Neuronal stem cell (in vitro differentiated cells): ENCODE measurements at regions not wholly inside any gene's neighbourhood (a gene's known extent, or its start where the extent isn't known, plus 50 kb on each side); places are given as distances from the start of the nearest gene placed in this dataset.

ENCODE experiments used
- DNase-seq: peaks from one replicate; pipeline ENCODE4 v3.0.0-alpha.2; 2013; ENCODE audit warnings: low spot score
- H2AFZ ChIP-seq: one replicate; pipeline ENCODE4 v1.6.1; 2013; ENCODE audit warnings: mild to moderate bottlenecking, low read length, inconsistent platforms
- H2AK5ac ChIP-seq: 2 replicates; pipeline ENCODE4 v1.6.1; 2013; ENCODE audit warnings: low read depth, mild to moderate bottlenecking, inconsistent platforms, low read length, moderate library complexity, mixed read lengths
- H2BK120ac ChIP-seq: 2 replicates; pipeline ENCODE4 v1.6.1; 2013; ENCODE audit warnings: low read depth, mild to moderate bottlenecking, inconsistent platforms, low read length, moderate library complexity, mixed read lengths
- H2BK12ac ChIP-seq: one replicate; pipeline ENCODE4 v1.6.1; 2013; ENCODE audit warnings: low read length, inconsistent platforms
- H2BK15ac ChIP-seq: 2 replicates; pipeline ENCODE4 v1.6.1; 2013; ENCODE audit warnings: mild to moderate bottlenecking, low read length, inconsistent platforms, mixed read lengths
- H2BK5ac ChIP-seq: one replicate; pipeline ENCODE4 v1.6.1; 2013; ENCODE audit warnings: inconsistent platforms, mild to moderate bottlenecking, low read length, moderate library complexity
- H3K14ac ChIP-seq: one replicate; pipeline ENCODE4 v1.6.1; 2013; ENCODE audit warnings: low read length, inconsistent platforms
- H3K18ac ChIP-seq: 2 replicates; pipeline ENCODE4 v1.6.1; 2013; ENCODE audit warnings: low read length, inconsistent platforms
- H3K23ac ChIP-seq: 2 replicates; pipeline ENCODE4 v1.6.1; 2013; ENCODE audit warnings: low read depth, mild to moderate bottlenecking, mixed read lengths, low read length, inconsistent platforms; ENCODE audit not compliant: poor library complexity
- H3K27ac ChIP-seq: replicated peaks from 3 replicates; pipeline ENCODE4 v1.5.1; 2013; ENCODE audit warnings: low read length, inconsistent platforms
- H3K27me3 ChIP-seq, 3 experiments: 2 replicates each; pipeline ENCODE4 v1.6.1; 2013; ENCODE audit warnings: low read length in 3 of 3, mild to moderate bottlenecking in 2 of 3, inconsistent platforms in 1 of 3, low read depth in 1 of 3, mixed read lengths in 1 of 3, moderate library complexity in 1 of 3; ENCODE audit not compliant: control insufficient read depth in 3 of 3, insufficient read depth in 3 of 3
- H3K36me3 ChIP-seq, 2 donors: replicated peaks in 1 of 2; 2 replicates each; pipeline ENCODE4 v1.6.1; 2013; ENCODE audit warnings: low read length in 2 of 2; ENCODE audit not compliant: control insufficient read depth in 2 of 2, insufficient read depth in 2 of 2
- H3K4ac ChIP-seq: 2 replicates; pipeline ENCODE4 v1.6.1; 2013; ENCODE audit warnings: inconsistent platforms, mild to moderate bottlenecking, low read length, moderate library complexity
- H3K4me1 ChIP-seq, 2 donors: 1 replicate in 1 of 2; 2 replicates in 1 of 2; pipeline ENCODE4 v1.6.1; 2013; ENCODE audit warnings: low read length in 2 of 2, low read depth in 1 of 2; ENCODE audit not compliant: control insufficient read depth in 2 of 2, insufficient read depth in 1 of 2
- H3K4me2 ChIP-seq: one replicate; pipeline ENCODE4 v1.6.1; 2013; ENCODE audit warnings: mild to moderate bottlenecking, low read length, inconsistent platforms; ENCODE audit not compliant: insufficient read depth, poor library complexity, severe bottlenecking
- H3K4me3 ChIP-seq, 2 donors: 2 replicates each; pipeline ENCODE4 v1.5.1; 2013; ENCODE audit warnings: low read length in 2 of 2, mild to moderate bottlenecking in 2 of 2, inconsistent platforms in 1 of 2, moderate library complexity in 1 of 2
- H3K79me1 ChIP-seq: one replicate; pipeline ENCODE4 v1.6.1; 2013; ENCODE audit warnings: low read depth, mild to moderate bottlenecking, inconsistent platforms, low read length, moderate library complexity
- H3K9ac ChIP-seq: one replicate; pipeline ENCODE4 v1.6.1; 2013; ENCODE audit warnings: mild to moderate bottlenecking, low read depth, low read length, inconsistent platforms; ENCODE audit not compliant: poor library complexity
- H3K9me3 ChIP-seq, 2 donors: replicated peaks in 1 of 2; 2 replicates each; pipeline versions ENCODE3 to v1.6.1; 2013; ENCODE audit warnings: low read length in 2 of 2, mild to moderate bottlenecking in 2 of 2, inconsistent platforms in 1 of 2, low read depth in 1 of 2, mixed read lengths in 1 of 2, moderate library complexity in 1 of 2; ENCODE audit not compliant: control insufficient read depth in 2 of 2, insufficient read depth in 1 of 2
- H4K8ac ChIP-seq: one replicate; pipeline ENCODE4 v1.6.1; 2013; ENCODE audit warnings: low read depth, mild to moderate bottlenecking, inconsistent platforms, low read length, moderate library complexity
- H4K91ac ChIP-seq: one replicate; pipeline ENCODE4 v1.6.1; 2013; ENCODE audit warnings: low read length, low read depth, mild to moderate bottlenecking, inconsistent platforms; ENCODE audit not compliant: poor library complexity
- WGBS, 2 donors: extraction: QIAGEN DNeasy Blood & Tissue Kit; methylation state at CpG; one replicate each; pipeline ENCODE4 v1.1.7; 2013; ENCODE audit warnings: missing lambda C conversion rate in 2 of 2, mixed read lengths in 1 of 2; ENCODE audit not compliant: insufficient read length in 2 of 2, insufficient replicate concordance in 1 of 2; ENCODE audit errors: extremely low coverage in 2 of 2; 5-methylcytosine and 5-hydroxymethylcytosine counted together

- Histone ChIP-seq H2BK15ac (no peak overlapping the region), H3K4me2 (no peak overlapping the region), H3K18ac (no peak overlapping the region), H2BK5ac (no peak overlapping the region), H3K4me3 (no peak overlapping the region), H3K27ac (no peak overlapping the region), H3K9me3 (no peaks in the 10 kb centered on the region), H2AK5ac (no peak overlapping the region), H3K9ac (no peak overlapping the region), H2BK12ac (no peak overlapping the region), H3K14ac (no peak overlapping the region), H3K79me1 (peaks cover 2% of the 10 kb centered on the region), H4K8ac (no peak overlapping the region), H2AFZ (no peak overlapping the region), H3K23ac (peak overlapping the region; percentile 29), H3K27me3 (peaks cover 0 to 2% (median 0%) of the 10 kb centered on the region in 3 experiments), H3K4ac (no peak overlapping the region), H3K36me3 (no peaks in the 10 kb centered on the region), H3K4me1 (no peaks in the 10 kb centered on the region), H4K91ac (no peak overlapping the region), H2BK120ac (no peak overlapping the region)
- no CpG with 5 or more reads among the region's 5 CpGs for WGBS, 2 donors
- no peak for DNase-seq
Observed at GRCh38 chr22:22705328-22706100, 61.1 kb downstream of the GGTLC2 start.

- Histone ChIP-seq H2BK15ac (no peak overlapping the region), H2BK12ac (no peak overlapping the region), H3K9me3 (no peaks in the 10 kb centered on the region), H2AK5ac (no peak overlapping the region), H3K4me3 (no peak overlapping the region), H3K18ac (no peak overlapping the region), H2BK5ac (no peak overlapping the region), H3K4me1 (no peaks in the 10 kb centered on the region), H3K4ac (no peak overlapping the region), H3K4me2 (no peak overlapping the region), H3K36me3 (no peaks in the 10 kb centered on the region), H3K9ac (no peak overlapping the region), H2BK120ac (no peak overlapping the region), H3K79me1 (peaks cover 1% of the 10 kb centered on the region), H3K23ac (no peak overlapping the region), H2AFZ (no peak overlapping the region), H3K14ac (no peak overlapping the region), H3K27me3 (peaks cover 0 to 2% (median 0%) of the 10 kb centered on the region in 3 experiments), H4K8ac (no peak overlapping the region), H3K27ac (no peak overlapping the region), H4K91ac (no peak overlapping the region)
- WGBS, 2 donors = no CpG with 5 or more reads among the region's 4 CpGs
- no peak for DNase-seq
Observed at GRCh38 chr22:22706253-22706915, 62.0 kb downstream of the GGTLC2 start.

DNA sequence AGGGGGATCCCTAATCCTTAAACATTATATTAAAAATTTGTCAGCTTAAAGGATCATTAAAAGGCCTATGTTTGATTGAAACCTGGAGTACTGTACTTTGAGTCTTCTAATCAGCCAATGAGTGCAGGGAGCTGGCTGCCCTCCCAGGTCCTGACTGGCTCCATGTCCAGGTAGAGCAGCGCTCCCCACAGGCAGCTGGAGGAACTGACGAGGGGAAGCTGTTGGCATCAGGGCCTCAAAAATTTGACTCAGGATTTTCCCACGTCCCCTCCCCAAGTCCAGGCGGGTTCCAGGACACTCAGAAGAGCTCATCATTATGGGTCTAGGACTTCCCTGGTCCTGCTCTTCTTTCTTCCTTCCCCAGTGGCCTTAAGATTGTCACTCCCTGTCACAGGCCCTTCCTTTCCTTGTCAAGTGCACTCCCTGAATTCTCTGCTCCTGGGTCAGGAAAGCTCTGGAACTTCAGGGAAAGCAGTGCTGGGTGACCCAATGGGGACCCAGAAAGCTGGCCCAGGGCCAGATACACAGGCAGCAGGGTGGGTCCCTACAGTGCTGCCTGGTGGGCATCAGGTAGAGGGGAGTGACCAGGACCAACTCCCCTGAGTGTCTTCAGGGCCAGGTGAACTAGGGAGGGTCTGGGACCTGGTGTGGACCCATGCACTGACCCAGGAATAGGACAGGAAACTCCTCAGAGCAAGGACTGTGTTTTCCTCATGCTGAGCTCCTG lies 65.5 kb downstream of the GGTLC2 start:
- no peak overlapping the region for H2AK5ac ChIP-seq
- no peak for DNase-seq
- H3K14ac ChIP-seq = no peak overlapping the region
- no peak overlapping the region for H2AFZ ChIP-seq
- peak overlapping the region; percentile 94 for H3K23ac ChIP-seq
- no peak overlapping the region for H2BK12ac ChIP-seq
- no peak overlapping the region for H3K27ac ChIP-seq
- H3K9ac ChIP-seq = no peak overlapping the region
- no peaks in the 10 kb centered on the region for H3K79me1 ChIP-seq
- no peak overlapping the region for H2BK15ac ChIP-seq
- no peak overlapping the region for H4K91ac ChIP-seq
- no CpG with 5 or more reads among the region's 4 CpGs for WGBS, 2 donors
- peaks cover 0 to 2% (median 0%) of the 10 kb centered on the region in 3 experiments for H3K27me3 ChIP-seq
- no peaks in the 10 kb centered on the region for H3K36me3 ChIP-seq
- H2BK5ac ChIP-seq = no peak overlapping the region
- H3K4me2 ChIP-seq = no peak overlapping the region
- no peaks in the 10 kb centered on the region for H3K4me1 ChIP-seq
- H3K4ac ChIP-seq = no peak overlapping the region
- H4K8ac ChIP-seq = no peak overlapping the region
- no peak overlapping the region for H3K18ac ChIP-seq
- H3K4me3 ChIP-seq = no peak overlapping the region
- no peaks in the 10 kb centered on the region for H3K9me3 ChIP-seq
- H2BK120ac ChIP-seq = no peak overlapping the region
